Brain microvascular endothelial cell (primary cell): ENCODE measurements at regions not wholly inside any gene's neighbourhood (a gene's known extent, or its start where the extent isn't known, plus 50 kb on each side); places are given as distances from the start of the nearest gene placed in this dataset.

Experiments used
- DNase-seq: peaks from one replicate; pipeline ENCODE4 v3.0.0-alpha.2; 2020
- H3K27ac ChIP-seq: fragments of 250-450 bp; sonication (Bioruptor Pico); 2 replicates; pipeline ENCODE4 v1.5.1; 2020; ENCODE audit warnings: mild to moderate bottlenecking, moderate library complexity
- H3K27me3 ChIP-seq: fragments of 250-450 bp; sonication (Bioruptor Pico); replicated peaks from 2 replicates; pipeline ENCODE4 v1.5.1; 2020; ENCODE audit warnings: mild to moderate bottlenecking
- H3K36me3 ChIP-seq: fragments of 250-450 bp; sonication (Bioruptor Pico); replicated peaks from 2 replicates; pipeline ENCODE4 v1.5.1; 2020; ENCODE audit warnings: mild to moderate bottlenecking
- H3K4me3 ChIP-seq: 2 replicates; pipeline ENCODE4 v1.5.1; 2011; ENCODE audit warnings: low read depth, mild to moderate bottlenecking, control low read depth, low read length, moderate library complexity
- in situ Hi-C: cut with HindIII; loops from 2 replicates; pipeline ENCODE4 v1.10.0; 2017; ENCODE audit warnings: low sequenced_read_pairs, low pct_ligation_motif_present
- TF ChIP-seq, protein P1 (sequence below): IDR thresholded peaks from 2 replicates; pipeline ENCODE4 v1.5.1; 2011; ENCODE audit warnings: low read depth, mild to moderate bottlenecking, moderate library complexity, low read length, control low read depth, inconsistent platforms; ENCODE audit errors: missing control alignments

DNA sequence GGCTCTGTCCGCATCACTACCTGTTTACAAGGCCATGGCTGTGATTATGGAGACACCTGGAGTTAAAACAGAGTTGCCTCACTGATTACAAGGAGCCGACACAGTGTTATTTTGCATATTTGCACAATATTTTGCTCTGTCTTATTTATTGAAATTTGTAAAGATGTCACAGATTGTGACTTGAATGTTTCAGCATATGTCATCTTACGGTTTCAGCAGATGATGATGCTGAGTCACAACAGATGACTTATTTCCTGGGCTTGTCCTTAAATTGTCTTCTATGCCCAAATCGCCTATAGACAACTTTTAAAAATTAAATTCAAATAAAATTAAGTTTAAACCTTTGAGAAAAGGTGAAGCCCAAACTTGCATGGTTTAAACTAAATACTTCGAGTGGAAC is 87.1 kb upstream of the INPP4B start:
- no peak overlapping the region for H3K4me3 ChIP-seq
- in situ Hi-C loops = no loop called here
- no peak overlapping the region for H3K27ac ChIP-seq
- no peak for DNase-seq
- H3K36me3 ChIP-seq = no peaks in the 10 kb centered on the region
- TF ChIP-seq, protein P1, sequence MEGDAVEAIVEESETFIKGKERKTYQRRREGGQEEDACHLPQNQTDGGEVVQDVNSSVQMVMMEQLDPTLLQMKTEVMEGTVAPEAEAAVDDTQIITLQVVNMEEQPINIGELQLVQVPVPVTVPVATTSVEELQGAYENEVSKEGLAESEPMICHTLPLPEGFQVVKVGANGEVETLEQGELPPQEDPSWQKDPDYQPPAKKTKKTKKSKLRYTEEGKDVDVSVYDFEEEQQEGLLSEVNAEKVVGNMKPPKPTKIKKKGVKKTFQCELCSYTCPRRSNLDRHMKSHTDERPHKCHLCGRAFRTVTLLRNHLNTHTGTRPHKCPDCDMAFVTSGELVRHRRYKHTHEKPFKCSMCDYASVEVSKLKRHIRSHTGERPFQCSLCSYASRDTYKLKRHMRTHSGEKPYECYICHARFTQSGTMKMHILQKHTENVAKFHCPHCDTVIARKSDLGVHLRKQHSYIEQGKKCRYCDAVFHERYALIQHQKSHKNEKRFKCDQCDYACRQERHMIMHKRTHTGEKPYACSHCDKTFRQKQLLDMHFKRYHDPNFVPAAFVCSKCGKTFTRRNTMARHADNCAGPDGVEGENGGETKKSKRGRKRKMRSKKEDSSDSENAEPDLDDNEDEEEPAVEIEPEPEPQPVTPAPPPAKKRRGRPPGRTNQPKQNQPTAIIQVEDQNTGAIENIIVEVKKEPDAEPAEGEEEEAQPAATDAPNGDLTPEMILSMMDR = no peak
- H3K27me3 ChIP-seq = no peaks in the 10 kb centered on the region

DNA sequence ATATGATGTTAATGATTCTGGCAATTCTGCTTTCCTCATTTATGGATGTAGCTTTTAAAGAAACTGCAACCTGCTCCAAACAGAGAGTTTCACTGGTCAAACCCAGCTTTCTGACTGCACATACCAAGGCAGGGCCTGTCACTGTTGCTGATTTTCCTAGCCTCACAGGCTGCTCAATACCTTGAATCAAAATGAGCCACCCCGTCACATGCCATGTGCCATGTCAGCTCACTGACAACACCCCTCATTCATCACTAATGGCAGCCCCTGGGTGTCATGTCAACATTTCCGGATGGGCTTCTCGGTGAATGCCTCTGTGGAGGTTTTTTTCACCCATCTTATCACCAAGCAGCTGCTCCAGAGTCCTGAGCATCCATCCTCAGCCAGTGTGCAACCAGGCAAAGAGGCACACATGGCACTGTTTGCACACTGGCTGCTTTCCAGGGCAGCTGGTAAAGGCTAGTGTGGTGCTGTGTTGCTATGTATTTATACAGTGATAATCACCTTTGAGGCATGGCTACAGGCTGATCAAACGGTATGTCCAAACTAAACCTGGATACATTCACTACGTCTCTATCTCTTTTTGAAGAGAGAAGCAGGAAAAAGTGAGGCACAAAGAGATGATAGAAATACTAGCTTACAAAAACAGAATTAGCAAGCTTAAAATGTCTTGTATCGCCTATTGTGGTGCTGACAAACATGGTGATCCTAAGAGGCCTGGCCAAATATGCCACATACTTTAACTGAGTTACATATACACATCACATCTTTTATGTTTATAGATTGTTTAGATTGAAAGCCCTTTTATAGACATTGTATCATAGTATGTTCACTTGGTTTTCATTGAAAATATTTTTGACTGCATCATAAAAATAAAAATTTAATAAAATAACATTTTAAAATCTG is 94.6 kb upstream of the INPP4B start:
- DNase-seq = no peak
- Histone ChIP-seq H3K27me3 (no peaks in the 10 kb centered on the region), H3K27ac (no peak overlapping the region), H3K4me3 (no peak overlapping the region), H3K36me3 (no peaks in the 10 kb centered on the region)
- in situ Hi-C loops = no loop called here
- TF ChIP-seq, protein P1 = no peak

DNA sequence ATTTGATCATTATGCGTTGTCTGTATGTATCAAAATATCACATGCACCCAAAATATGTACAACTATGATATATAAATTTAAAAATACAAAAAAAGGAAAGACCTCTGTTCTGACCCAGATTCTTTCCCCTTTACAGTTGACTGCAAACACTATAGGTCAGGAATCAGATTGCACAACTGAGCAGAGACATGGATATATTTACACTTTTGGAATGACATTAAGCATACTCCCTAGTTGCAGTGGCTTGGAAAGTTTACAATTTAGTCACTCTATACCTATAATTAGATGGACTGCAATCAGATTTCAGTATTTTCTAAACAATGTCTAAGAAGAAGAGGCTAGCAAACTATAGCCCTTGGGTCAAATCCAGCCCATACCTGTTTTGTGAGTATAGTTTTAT is 98.5 kb upstream of the INPP4B start:
- TF ChIP-seq, protein P1 = no peak
- DNase-seq = no peak
- in situ Hi-C loops = no loop called here
- Histone ChIP-seq H3K27me3 (no peaks in the 10 kb centered on the region), H3K27ac (no peak overlapping the region), H3K4me3 (no peak overlapping the region), H3K36me3 (no peaks in the 10 kb centered on the region)

DNA sequence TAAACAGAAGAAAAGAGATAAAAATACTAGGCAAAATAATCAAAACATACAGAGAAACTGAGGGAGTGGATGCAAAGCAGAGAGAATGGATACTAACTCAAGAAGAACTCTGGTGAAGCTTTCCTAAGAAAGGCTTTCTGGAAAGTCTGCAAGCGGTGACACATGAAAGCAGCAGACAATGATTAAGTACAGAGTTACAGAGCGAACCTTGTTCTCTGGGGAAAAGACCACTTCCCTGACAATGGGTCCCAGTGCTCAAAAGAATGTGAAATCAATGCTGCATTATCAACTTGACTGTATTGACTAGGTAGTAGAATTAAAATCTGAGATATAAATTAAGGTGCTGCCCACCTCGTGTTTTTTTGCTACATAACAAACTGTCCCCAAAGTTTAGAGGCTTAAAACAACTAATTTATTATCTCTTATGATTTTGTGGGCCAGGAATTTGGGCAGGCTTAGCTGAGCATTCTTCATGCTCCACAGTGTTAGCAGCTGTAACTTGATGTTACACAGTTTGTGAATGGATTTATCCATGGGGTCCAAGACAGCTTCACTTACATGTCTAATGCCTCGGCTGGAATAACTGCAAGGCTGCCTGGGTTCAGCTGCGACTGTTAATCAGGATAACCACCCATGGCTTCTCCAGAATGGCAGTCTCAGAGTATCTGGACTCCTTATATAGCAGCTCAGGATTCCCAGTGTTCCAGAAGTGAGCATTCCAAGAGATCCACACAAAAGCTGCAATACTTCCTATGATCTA is 106.9 kb upstream of the INPP4B start:
- no peaks in the 10 kb centered on the region for H3K27me3 ChIP-seq
- in situ Hi-C loops = no loop called here
- H3K36me3 ChIP-seq = no peaks in the 10 kb centered on the region
- H3K4me3 ChIP-seq = no peak overlapping the region
- H3K27ac ChIP-seq = no peak overlapping the region
- DNase-seq = no peak
- TF ChIP-seq, protein P1 = no peak

DNA sequence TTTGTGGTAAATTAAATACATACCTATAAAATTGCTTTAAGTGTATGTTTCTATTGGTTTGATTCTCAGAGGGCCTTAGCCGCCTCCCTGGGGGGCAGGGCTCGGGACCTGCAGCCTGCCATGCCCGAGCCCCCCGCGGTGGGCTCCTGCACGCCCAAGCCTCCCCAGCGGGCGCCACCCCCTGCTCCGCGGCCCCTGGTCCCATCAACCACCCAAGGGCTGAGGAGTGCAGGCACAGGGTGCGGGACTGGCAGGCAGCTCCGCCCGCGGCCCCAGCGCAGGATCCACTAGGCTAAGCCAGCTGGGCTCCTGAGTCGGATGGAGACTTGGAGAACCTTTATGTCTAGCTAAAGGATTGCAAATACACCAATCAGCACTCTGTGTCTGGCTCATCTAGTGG is 108.3 kb upstream of the INPP4B start:
- DNase-seq = no peak
- in situ Hi-C loops = no loop called here
- no peak overlapping the region for H3K27ac ChIP-seq
- H3K4me3 ChIP-seq = no peak overlapping the region
- H3K36me3 ChIP-seq = no peaks in the 10 kb centered on the region
- no peaks in the 10 kb centered on the region for H3K27me3 ChIP-seq
- TF ChIP-seq, protein P1 = no peak
